PFSK-1 (cell line): ENCODE measurements at regions not wholly inside any gene's neighbourhood (a gene's known extent, or its start where the extent isn't known, plus 50 kb on each side); places are given as distances from the start of the nearest gene placed in this dataset.

ENCODE experiments used
- FOXP2 ChIP-seq: optimal IDR thresholded peaks from 2 replicates; pipeline ENCODE3; 2011; ENCODE audit warnings: borderline replicate concordance, control low read depth, inconsistent platforms; ENCODE audit not compliant: insufficient read depth; ENCODE audit errors: extremely low read length, extremely low read depth
- POLR2AphosphoS5 ChIP-seq: IDR thresholded peaks from 2 replicates; pipeline ENCODE4 v1.6.1; 2012; ENCODE audit warnings: low read depth, mild to moderate bottlenecking, control low read depth, low read length, moderate library complexity
- REST ChIP-seq, 2 experiments: IDR thresholded peaks; 2 replicates each; pipeline versions ENCODE4 v1.6.1 to v1.8.0; 2011 to 2012; ENCODE audit warnings: low read depth in 2 of 2, low read length in 2 of 2, control low read depth in 1 of 2, inconsistent platforms in 1 of 2, mild to moderate bottlenecking in 1 of 2, moderate library complexity in 1 of 2; ENCODE audit not compliant: insufficient read depth in 1 of 2
- SIN3A ChIP-seq: IDR thresholded peaks from 2 replicates; pipeline ENCODE4 v1.6.1; 2012; ENCODE audit warnings: mild to moderate bottlenecking, low read length, moderate library complexity, borderline replicate concordance; ENCODE audit not compliant: insufficient read depth
- TAF1 ChIP-seq: IDR thresholded peaks from 2 replicates; pipeline ENCODE4 v1.6.1; 2012; ENCODE audit warnings: low read length, control low read depth, borderline replicate concordance; ENCODE audit not compliant: insufficient read depth

- TF ChIP-seq REST (IDR thresholded peaks at IDR 0.05; ENCODE audit: insufficient read depth in 1 of 2, low read depth in 2 of 2, low read length in 2 of 2): no peak
- no peak for TF ChIP-seq POLR2AphosphoS5
- no peak for TF ChIP-seq TAF1
- no peak for TF ChIP-seq SIN3A
- no peak for TF ChIP-seq FOXP2
These were observed 120.2 kb upstream of the OTOS start for GRCh38 chr2:240260664-240261063.
